ENCODE measurements at regions not wholly inside any gene's neighbourhood (a gene's known extent, or its start where the extent isn't known, plus 50 kb on each side); places are given as distances from the start of the nearest gene placed in this dataset.

- Histone ChIP-seq H2AFZ (no peak overlapping the region), H4K20me1 (ENCODE audit: insufficient read depth) (no peaks in the 10 kb centered on the region), H3K9me2 (ENCODE audit: insufficient read depth) (no peaks in the 10 kb centered on the region), H3K27me3 (ENCODE audit: insufficient read depth, low read depth) (no peaks in the 10 kb centered on the region), H3K4me2 (no peak overlapping the region), H3K79me2 (ENCODE audit: low read depth) (no peaks in the 10 kb centered on the region), H3K27ac (no peak overlapping the region), H3K4me1 (replicated peaks; ENCODE audit: insufficient read depth) (no peaks in the 10 kb centered on the region), H3F3A (ENCODE audit: insufficient read depth, low read depth) (no peaks in the 10 kb centered on the region), H3K36me3 (ENCODE audit: low read depth) (no peaks in the 10 kb centered on the region), H3K4me3 (no peak overlapping the region), H3K9me3 (ENCODE audit: insufficient read depth, low read depth) (no peaks in the 10 kb centered on the region)
- BruUV-seq (replicated peaks), result no TSS peak
- intact Hi-C loops (cut with micrococcal nuclease; ENCODE audit: unreplicated experiment), result no loop called here
- DNase-seq, result no peak
- TF ChIP-seq EZH2 (IDR thresholded peaks at IDR 0.05; ENCODE audit: low read depth) (no peak), CTCF (conservative IDR thresholded peaks at IDR 0.05) (no peak)
- POLR2A ChIA-PET (ENCODE audit: unreplicated experiment), result no interaction called here
- CTCF ChIA-PET, result no interaction called here
Observed at GRCh38 chr6:23589811-23590210, 536.2 kb upstream of the NRSN1 start.

- no peak overlapping the region for H2AFZ ChIP-seq
- H3K27me3 ChIP-seq (ENCODE audit: insufficient read depth, low read depth), result no peaks in the 10 kb centered on the region
- no peaks in the 10 kb centered on the region for H3K79me2 ChIP-seq (ENCODE audit: low read depth)
- BruUV-seq (replicated peaks), result no TSS peak
- ChIA-PET POLR2A (ENCODE audit: unreplicated experiment) (interaction anchor here (0.7 kb wide), 1 partner anchor 482 kb away, joined by 13 read pairs; no protein-coding TSS in a partner anchor), CTCF (no interaction called here)
- no peaks in the 10 kb centered on the region for H4K20me1 ChIP-seq (ENCODE audit: insufficient read depth)
- no peak for TF ChIP-seq EZH2 (IDR thresholded peaks at IDR 0.05; ENCODE audit: low read depth)
- no peak for TF ChIP-seq CTCF (conservative IDR thresholded peaks at IDR 0.05)
- no peaks in the 10 kb centered on the region for H3F3A ChIP-seq (ENCODE audit: insufficient read depth, low read depth)
- H3K4me1 ChIP-seq (replicated peaks; ENCODE audit: insufficient read depth), result no peaks in the 10 kb centered on the region
- H3K9me2 ChIP-seq (ENCODE audit: insufficient read depth), result no peaks in the 10 kb centered on the region
- H3K27ac ChIP-seq, result no peak overlapping the region
- no peaks in the 10 kb centered on the region for H3K36me3 ChIP-seq (ENCODE audit: low read depth)
- H3K9me3 ChIP-seq (ENCODE audit: insufficient read depth, low read depth), result no peaks in the 10 kb centered on the region
- DNase-seq, result no peak
- H3K4me2 ChIP-seq, result no peak overlapping the region
- intact Hi-C loops (cut with micrococcal nuclease; ENCODE audit: unreplicated experiment), result no loop called here
- H3K4me3 ChIP-seq, result no peak overlapping the region
Observed at GRCh38 chr6:23590498-23591126, 535.4 kb upstream of the NRSN1 start.

GRCh38 chr6:23591761-23592160 lies 534.3 kb upstream of the NRSN1 start:
- ChIA-PET POLR2A (ENCODE audit: unreplicated experiment) (no interaction called here), CTCF (no interaction called here)
- no peaks in the 10 kb centered on the region for H4K20me1 ChIP-seq (ENCODE audit: insufficient read depth)
- intact Hi-C loops (cut with micrococcal nuclease; ENCODE audit: unreplicated experiment), result no loop called here
- no peak for DNase-seq
- no peak overlapping the region for H3K27ac ChIP-seq
- no peaks in the 10 kb centered on the region for H3K9me3 ChIP-seq (ENCODE audit: insufficient read depth, low read depth)
- TF ChIP-seq CTCF (conservative IDR thresholded peaks at IDR 0.05) (no peak), EZH2 (IDR thresholded peaks at IDR 0.05; ENCODE audit: low read depth) (no peak)
- no peaks in the 10 kb centered on the region for H3K79me2 ChIP-seq (ENCODE audit: low read depth)
- no peak overlapping the region for H3K4me2 ChIP-seq
- no peaks in the 10 kb centered on the region for H3F3A ChIP-seq (ENCODE audit: insufficient read depth, low read depth)
- H3K4me3 ChIP-seq, result no peak overlapping the region
- BruUV-seq (replicated peaks), result no TSS peak
- H3K9me2 ChIP-seq (ENCODE audit: insufficient read depth), result no peaks in the 10 kb centered on the region
- no peaks in the 10 kb centered on the region for H3K36me3 ChIP-seq (ENCODE audit: low read depth)
- H2AFZ ChIP-seq, result no peak overlapping the region
- no peaks in the 10 kb centered on the region for H3K27me3 ChIP-seq (ENCODE audit: insufficient read depth, low read depth)
- no peaks in the 10 kb centered on the region for H3K4me1 ChIP-seq (replicated peaks; ENCODE audit: insufficient read depth)
